ENCODE measurements at regions not wholly inside any gene's neighbourhood (a gene's known extent, or its start where the extent isn't known, plus 50 kb on each side); places are given as distances from the start of the nearest gene placed in this dataset.

- no peak for DNase-seq
Measured at GRCh38 chr15:75136118-75136517, 65.6 kb upstream of the C15orf39 start.

- no peak for DNase-seq
Measured at GRCh38 chr15:75136758-75137157, 64.9 kb upstream of the C15orf39 start.

- DNase-seq: no peak
Measured at GRCh38 chr15:75138016-75138999, 63.4 kb upstream of the C15orf39 start.

GRCh38 chr15:75140080-75140879, 61.4 kb upstream of the C15orf39 start:
- DNase-seq: no peak

- DNase-seq: no peak
Measured at GRCh38 chr15:75142499-75142898, 59.2 kb upstream of the C15orf39 start.

GRCh38 chr15:75143738-75144334, 57.8 kb upstream of the C15orf39 start:
- DNase-seq: no peak

- no peak for DNase-seq
Measured at GRCh38 chr15:75145027-75145841, 56.4 kb upstream of the C15orf39 start.

- no peak for DNase-seq
Measured at GRCh38 chr15:75148280-75148679, 53.4 kb upstream of the C15orf39 start.

GRCh38 chr15:75149867-75150709, 51.6 kb upstream of the C15orf39 start:
- DNase-seq: no peak

- peak; percentile 82 for DNase-seq
Measured at GRCh38 chr15:75151214-75152128, 50.2 kb upstream of the C15orf39 start.

All from NCI-H82 (cell line).